HepG2 (cell line): ENCODE measurements at regions not wholly inside any gene's neighbourhood (a gene's known extent, or its start where the extent isn't known, plus 50 kb on each side); places are given as distances from the start of the nearest gene placed in this dataset.

Experiments
- ATAC-seq: fragments of 200-7000 bp; cut with Tn5 transposase; 3 replicates; pipeline ENCODE4 v1.9.1; 2020; ENCODE audit warnings: mild to moderate bottlenecking, moderate library complexity
- BruUV-seq: library from RNA; stranded (reverse); fragments of 400-500 nt; replicated peaks from 2 replicates; lab custom pipeline; 2021; lab: Mats Ljungman, UMichigan
- CTCF ChIA-PET: fragments of 300-600 bp; formaldehyde crosslinking; extraction: SDS; loops from one replicate; lab custom pipeline; 2021; ENCODE audit warnings: low total read pairs, inconsistent platforms, low intra/inter-chr PET ratio; lab: Yijun Ruan, JAX
- POLR2A ChIA-PET: fragments of 350-600 bp; sonication (Branson Sonifier 250); formaldehyde crosslinking; loops from one replicate; lab custom pipeline; 2020; ENCODE audit warnings: antibody characterized with exemption, inconsistent platforms; lab: Yijun Ruan, JAX
- DNase-seq: peaks from one replicate; pipeline ENCODE4 v3.0.0-alpha.2; 2015; ENCODE audit warnings: low spot score
- FAIRE-seq: peaks from 3 replicates; lab custom pipeline; 2011; peaks lifted over from hg19 to GRCh38; lab: Jason Lieb, UNC
- H2AFZ ChIP-seq: one replicate; pipeline ENCODE4 v1.6.1; 2011; ENCODE audit warnings: low read length, inconsistent platforms
- H3K27ac ChIP-seq: fragments of 300-600 bp; 3 replicates; pipeline ENCODE4 v1.8.0; 2011; ENCODE audit warnings: mixed run types, mild to moderate bottlenecking, mixed read lengths, low read length, inconsistent platforms; ENCODE audit not compliant: insufficient read depth; ENCODE audit errors: extremely low read length
- H3K27me3 ChIP-seq, 2 experiments: fragments of 200-600 bp in 1 of 2; 2 replicates in 1 of 2; 3 replicates in 1 of 2; pipeline versions ENCODE4 v1.6.0 to v1.8.0; 2011; ENCODE audit warnings: low read length in 2 of 2, mild to moderate bottlenecking in 2 of 2, moderate library complexity in 2 of 2, inconsistent platforms in 1 of 2; ENCODE audit not compliant: insufficient read depth in 2 of 2, control insufficient read depth in 1 of 2
- H3K36me3 ChIP-seq, 2 experiments: fragments of 200-600 bp in 1 of 2; replicated peaks in 1 of 2; 2 replicates in 1 of 2; 3 replicates in 1 of 2; pipeline versions ENCODE4 v1.5.1 to v1.8.0; 2011; ENCODE audit warnings: low read length in 2 of 2, inconsistent platforms in 1 of 2; ENCODE audit not compliant: insufficient read depth in 2 of 2, control insufficient read depth in 1 of 2
- H3K4me1 ChIP-seq: 2 replicates; pipeline ENCODE4 v1.5.1; 2012; ENCODE audit warnings: low read length, inconsistent platforms; ENCODE audit not compliant: insufficient read depth
- H3K4me2 ChIP-seq: 2 replicates; pipeline ENCODE4 v1.6.0; 2011; ENCODE audit warnings: low read depth, low read length, inconsistent platforms
- H3K4me3 ChIP-seq, 3 experiments: fragments of 200-600 bp in 1 of 3; sonication (generic), shearing (Covaris generic) in 1 of 3; replicated peaks in 1 of 3; 2 replicates each; pipeline ENCODE4 v1.5.1; 2011 to 2016; ENCODE audit warnings: low read length in 3 of 3, inconsistent platforms in 2 of 3, low read depth in 2 of 3, mild to moderate bottlenecking in 2 of 3, control low read depth in 1 of 3, mixed read lengths in 1 of 3; ENCODE audit not compliant: insufficient read depth in 1 of 3
- H3K79me2 ChIP-seq: one replicate; pipeline ENCODE4 v1.6.1; 2011; ENCODE audit warnings: low read length, inconsistent platforms; ENCODE audit not compliant: insufficient read depth
- H3K9ac ChIP-seq: 2 replicates; pipeline ENCODE4 v1.6.0; 2011; ENCODE audit warnings: mild to moderate bottlenecking, low read depth, low read length, inconsistent platforms; ENCODE audit not compliant: insufficient read depth
- H3K9me3 ChIP-seq: 2 replicates; pipeline ENCODE4 v1.5.1; 2012; ENCODE audit warnings: mild to moderate bottlenecking, low read length
- H4K20me1 ChIP-seq: 2 replicates; pipeline ENCODE4 v1.6.0; 2011; ENCODE audit warnings: inconsistent platforms, mild to moderate bottlenecking, low read length, moderate library complexity; ENCODE audit not compliant: insufficient read depth
- ARID2 ChIP-seq: sonication (generic); formaldehyde crosslinking; IDR thresholded peaks from 2 replicates; pipeline ENCODE4 v1.8.1; 2022; ENCODE audit warnings: mild to moderate bottlenecking, missing genetic modification reagents, borderline replicate concordance
- CBX1 ChIP-seq: IDR thresholded peaks from one replicate; pipeline ENCODE4 v1.6.1; 2016; ENCODE audit warnings: antibody characterized with exemption, low read depth
- CREM ChIP-seq, 2 experiments: sonication (generic) in 1 of 2; formaldehyde crosslinking in 1 of 2; IDR thresholded peaks; 2 replicates each; pipeline versions ENCODE4 v1.4.0 to v1.6.1; 2016 to 2020; ENCODE audit warnings: antibody characterized with exemption in 1 of 2, mild to moderate bottlenecking in 1 of 2, missing genetic modification reagents in 1 of 2
- CSRNP1 ChIP-seq: sonication (generic); formaldehyde crosslinking; IDR thresholded peaks from 2 replicates; pipeline ENCODE4 v1.8.1; 2023; ENCODE audit warnings: mild to moderate bottlenecking, missing genetic modification reagents
- HOXA7 ChIP-seq: sonication (generic); formaldehyde crosslinking; IDR thresholded peaks from 2 replicates; pipeline ENCODE4 v1.8.1; 2022; ENCODE audit warnings: mild to moderate bottlenecking, missing genetic modification reagents, moderate library complexity
- SMAD3 ChIP-seq: sonication (generic); formaldehyde crosslinking; IDR thresholded peaks from 2 replicates; pipeline ENCODE4 v1.4.0; 2020; ENCODE audit warnings: missing genetic modification reagents
- SNRNP70 ChIP-seq: fragments of 200-400 bp; formaldehyde crosslinking; IDR thresholded peaks from 2 replicates; pipeline ENCODE4 v1.6.1; 2017; ENCODE audit warnings: mild to moderate bottlenecking, low read depth, low read length, moderate library complexity
- STAT6 ChIP-seq: sonication (generic); formaldehyde crosslinking; IDR thresholded peaks from 2 replicates; pipeline ENCODE4 v1.4.0; 2020; ENCODE audit warnings: missing genetic modification reagents, mild to moderate bottlenecking, borderline replicate concordance
- ZFAT ChIP-seq: sonication (generic); formaldehyde crosslinking; conservative IDR thresholded peaks from 2 replicates; pipeline ENCODE4 v1.8.1; 2023; ENCODE audit warnings: missing genetic modification reagents, inconsistent platforms
- ZMAT5 ChIP-seq: sonication (generic); formaldehyde crosslinking; IDR thresholded peaks from 2 replicates; pipeline ENCODE4 v1.5.0; 2020; ENCODE audit warnings: mild to moderate bottlenecking, low read depth, missing genetic modification reagents, borderline replicate concordance
- ZNF264 ChIP-seq: sonication (generic); formaldehyde crosslinking; IDR thresholded peaks from 2 replicates; pipeline ENCODE4 v1.4.0; 2020; ENCODE audit warnings: missing genetic modification reagents
- ZNF432 ChIP-seq: sonication (generic); formaldehyde crosslinking; IDR thresholded peaks from 2 replicates; pipeline ENCODE4 v1.5.0; 2020; ENCODE audit warnings: missing genetic modification reagents, mild to moderate bottlenecking, borderline replicate concordance
- ZNF558 ChIP-seq: sonication (generic); formaldehyde crosslinking; IDR thresholded peaks from 2 replicates; pipeline ENCODE4 v1.9.0; 2022; ENCODE audit warnings: mild to moderate bottlenecking, missing genetic modification reagents, borderline replicate concordance
- WGBS: methylation state at CpG from one replicate; pipeline ENCODE4 v1.1.6; 2017; ENCODE audit warnings: low lambda C conversion rate; 5-methylcytosine and 5-hydroxymethylcytosine counted together
- in situ Hi-C: cut with HindIII; loops from 2 replicates; pipeline ENCODE4 v1.10.0; 2017; ENCODE audit warnings: low pct_unique_long_range_greater_than_20kb; ENCODE audit not compliant: extremely low pct_ligation_motif_present
- intact Hi-C: fragments of 100-400 bp; cut with micrococcal nuclease; formaldehyde crosslinking; loops from one replicate; pipeline ENCODE4 v1.10.0; 2022; ENCODE audit not compliant: unreplicated experiment
- TF ChIP-seq, protein P1 (sequence below): IDR thresholded peaks from 2 replicates; pipeline ENCODE4 v1.6.1; 2016; ENCODE audit warnings: low read depth
- TF ChIP-seq, protein P2 (sequence below): sonication (generic); formaldehyde crosslinking; IDR thresholded peaks from 2 replicates; pipeline ENCODE4 v1.5.0; 2020; ENCODE audit warnings: mild to moderate bottlenecking, missing genetic modification reagents

DNA sequence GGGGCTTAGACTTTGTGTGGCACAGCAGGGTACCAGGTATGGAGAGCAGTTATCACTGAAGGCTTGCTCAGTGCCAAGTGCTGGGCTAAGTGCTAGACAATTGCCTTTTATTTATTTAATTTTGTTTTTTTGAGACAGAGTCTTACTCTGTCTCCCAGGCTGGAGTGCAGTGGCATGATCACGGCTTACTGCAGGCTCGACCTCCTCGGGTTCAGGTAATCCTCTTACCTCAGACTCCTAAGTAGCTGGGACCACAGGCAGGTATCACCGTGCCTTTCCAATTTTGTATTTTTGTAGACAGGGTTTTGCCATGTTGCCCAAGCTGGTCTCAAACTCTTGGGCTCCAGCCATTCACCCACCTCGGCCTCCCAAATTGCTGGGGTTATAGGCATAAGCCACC, 256.9 kb downstream of the ZNF536 start (continued):
- TF ChIP-seq, protein P1, sequence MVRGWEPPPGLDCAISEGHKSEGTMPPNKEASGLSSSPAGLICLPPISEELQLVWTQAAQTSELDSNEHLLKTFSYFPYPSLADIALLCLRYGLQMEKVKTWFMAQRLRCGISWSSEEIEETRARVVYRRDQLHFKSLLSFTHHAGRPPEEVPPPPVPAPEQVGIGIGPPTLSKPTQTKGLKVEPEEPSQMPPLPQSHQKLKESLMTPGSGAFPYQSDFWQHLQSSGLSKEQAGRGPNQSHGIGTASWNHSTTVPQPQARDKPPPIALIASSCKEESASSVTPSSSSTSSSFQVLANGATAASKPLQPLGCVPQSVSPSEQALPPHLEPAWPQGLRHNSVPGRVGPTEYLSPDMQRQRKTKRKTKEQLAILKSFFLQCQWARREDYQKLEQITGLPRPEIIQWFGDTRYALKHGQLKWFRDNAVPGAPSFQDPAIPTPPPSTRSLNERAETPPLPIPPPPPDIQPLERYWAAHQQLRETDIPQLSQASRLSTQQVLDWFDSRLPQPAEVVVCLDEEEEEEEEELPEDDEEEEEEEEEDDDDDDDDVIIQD (CRISPR knock-in tag) = no peak
- TF ChIP-seq CBX1 (no peak), ARID2 (CRISPR knock-in tag) (no peak), CREM (IDR thresholded peaks at IDR 0.05) (no peak), CREM (CRISPR knock-in tag; IDR thresholded peaks at IDR 0.05) (no peak), ZFAT (CRISPR knock-in tag) (no peak), SMAD3 (CRISPR knock-in tag) (no peak), ZNF264 (CRISPR knock-in tag) (no peak), STAT6 (CRISPR knock-in tag) (no peak)

DNA sequence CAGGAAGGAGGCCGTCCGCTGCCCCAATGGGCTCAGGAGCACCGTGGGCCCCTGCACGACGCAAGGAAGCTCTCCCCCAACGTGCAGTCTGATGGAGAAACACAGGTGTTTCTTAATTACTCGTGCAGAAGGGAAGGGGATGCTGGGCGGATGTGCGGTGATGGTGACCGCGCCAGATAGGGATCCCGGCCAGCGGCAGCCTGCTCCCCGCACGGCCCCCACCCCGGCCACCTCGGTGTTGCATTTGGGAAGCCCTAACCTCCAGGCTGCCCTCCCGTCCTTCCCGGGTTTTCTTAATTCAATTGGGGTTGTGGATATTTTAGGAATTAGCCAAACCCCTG, 254.4 kb downstream of the ZNF536 start:
- H3K36me3 ChIP-seq = no peaks in the 10 kb centered on the region
- ATAC-seq (no peak), FAIRE-seq (no peak), DNase-seq (no peak)
- H3K79me2 ChIP-seq = no peaks in the 10 kb centered on the region
- POLR2A ChIA-PET = no interaction called here
- no peaks in the 10 kb centered on the region for H3K4me1 ChIP-seq
- peaks cover 0 to 2% of the 10 kb centered on the region in 2 experiments; a peak in 2 of 5 replicates for H3K27me3 ChIP-seq
- intact Hi-C loops (no loop called here), in situ Hi-C loops (no loop called here)
- H3K9me3 ChIP-seq = peaks cover 17% of the 10 kb centered on the region
- H3K27ac ChIP-seq = no peak overlapping the region
- H3K9ac ChIP-seq = no peak overlapping the region
- whole genome bisulfite sequencing = 35% methylated on average over 17 of the region's 19 CpGs
- CTCF ChIA-PET = no interaction called here
- H2AFZ ChIP-seq = no peak overlapping the region
- H4K20me1 ChIP-seq = no peaks in the 10 kb centered on the region
- no peak overlapping the region for H3K4me3 ChIP-seq
- H3K4me2 ChIP-seq = no peak overlapping the region
- BruUV-seq = no TSS peak
- TF ChIP-seq ZNF432 (CRISPR knock-in tag) = no peak
- TF ChIP-seq, protein P2, sequence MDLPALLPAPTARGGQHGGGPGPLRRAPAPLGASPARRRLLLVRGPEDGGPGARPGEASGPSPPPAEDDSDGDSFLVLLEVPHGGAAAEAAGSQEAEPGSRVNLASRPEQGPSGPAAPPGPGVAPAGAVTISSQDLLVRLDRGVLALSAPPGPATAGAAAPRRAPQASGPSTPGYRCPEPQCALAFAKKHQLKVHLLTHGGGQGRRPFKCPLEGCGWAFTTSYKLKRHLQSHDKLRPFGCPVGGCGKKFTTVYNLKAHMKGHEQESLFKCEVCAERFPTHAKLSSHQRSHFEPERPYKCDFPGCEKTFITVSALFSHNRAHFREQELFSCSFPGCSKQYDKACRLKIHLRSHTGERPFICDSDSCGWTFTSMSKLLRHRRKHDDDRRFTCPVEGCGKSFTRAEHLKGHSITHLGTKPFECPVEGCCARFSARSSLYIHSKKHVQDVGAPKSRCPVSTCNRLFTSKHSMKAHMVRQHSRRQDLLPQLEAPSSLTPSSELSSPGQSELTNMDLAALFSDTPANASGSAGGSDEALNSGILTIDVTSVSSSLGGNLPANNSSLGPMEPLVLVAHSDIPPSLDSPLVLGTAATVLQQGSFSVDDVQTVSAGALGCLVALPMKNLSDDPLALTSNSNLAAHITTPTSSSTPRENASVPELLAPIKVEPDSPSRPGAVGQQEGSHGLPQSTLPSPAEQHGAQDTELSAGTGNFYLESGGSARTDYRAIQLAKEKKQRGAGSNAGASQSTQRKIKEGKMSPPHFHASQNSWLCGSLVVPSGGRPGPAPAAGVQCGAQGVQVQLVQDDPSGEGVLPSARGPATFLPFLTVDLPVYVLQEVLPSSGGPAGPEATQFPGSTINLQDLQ (CRISPR knock-in tag) = no peak
- TF ChIP-seq ZMAT5 (CRISPR knock-in tag) = no peak
- TF ChIP-seq SNRNP70 = no peak
- TF ChIP-seq CSRNP1 (CRISPR knock-in tag) = no peak
- TF ChIP-seq HOXA7 = no peak
- no peak for TF ChIP-seq ZNF558
